Muscle of arm (tissue), 1 donor: ENCODE measurements at regions not wholly inside any gene's neighbourhood (a gene's known extent, or its start where the extent isn't known, plus 50 kb on each side); places are given as distances from the start of the nearest gene placed in this dataset.
"Not testable (repeated sequence)": the region's sequence is repeated elsewhere in the genome, so short reads cannot be mapped to it uniquely, and the experiment has no call there.

Experiments used
- DNase-seq: peaks from one replicate; pipeline ENCODE4 v3.0.0-alpha.2; 2013

GRCh38 chr12:107826276-107826675 is 51.8 kb downstream of the ASCL4 start:
- no peak for DNase-seq

- DNase-seq, result no peak
Observed at GRCh38 chr12:107829271-107829670, 54.8 kb downstream of the ASCL4 start.

GRCh38 chr12:107832441-107832840 is 57.9 kb downstream of the ASCL4 start:
- DNase-seq, result no peak

GRCh38 chr12:107840186-107840585 is 65.7 kb downstream of the ASCL4 start:
- DNase-seq, result no peak

GRCh38 chr12:107843351-107844311 is 69.1 kb downstream of the ASCL4 start:
- no peak for DNase-seq

- DNase-seq, result no peak
Observed at GRCh38 chr12:107844312-107844921, 69.9 kb downstream of the ASCL4 start.

GRCh38 chr12:107845226-107845979 is 70.9 kb downstream of the ASCL4 start:
- no peak for DNase-seq

GRCh38 chr12:107845980-107846659 is 71.6 kb downstream of the ASCL4 start:
- DNase-seq, result no peak

- DNase-seq, result no peak
Observed at GRCh38 chr12:107847430-107847829, 72.9 kb downstream of the ASCL4 start.

GRCh38 chr12:107847830-107848229 is 73.3 kb downstream of the ASCL4 start:
- DNase-seq, result no peak

GRCh38 chr12:107853479-107853878 is 79.0 kb downstream of the ASCL4 start:
- DNase-seq, result no peak

- DNase-seq, result no peak
Observed at GRCh38 chr12:107855471-107855870, 81.0 kb downstream of the ASCL4 start.

- DNase-seq, result no peak
Observed at GRCh38 chr12:107856096-107856495, 81.6 kb downstream of the ASCL4 start.

- no peak for DNase-seq
Observed at GRCh38 chr12:107857191-107857590, 82.7 kb downstream of the ASCL4 start.

- no peak for DNase-seq
Observed at GRCh38 chr12:107859367-107859766, 84.9 kb downstream of the ASCL4 start.

GRCh38 chr12:107864235-107864634 is 89.7 kb downstream of the ASCL4 start:
- DNase-seq, result no peak

GRCh38 chr12:107864727-107865126 is 90.2 kb downstream of the ASCL4 start:
- DNase-seq, result not testable (repeated sequence)

- DNase-seq, result no peak
Observed at GRCh38 chr12:107873223-107873622, 98.7 kb downstream of the ASCL4 start.

GRCh38 chr12:107875786-107876185 is 101.3 kb downstream of the ASCL4 start:
- no peak for DNase-seq

- DNase-seq, result peak; percentile 46
Observed at GRCh38 chr12:107884769-107885694, 110.5 kb downstream of the ASCL4 start.

GRCh38 chr12:107888789-107889188 is 114.3 kb downstream of the ASCL4 start:
- no peak for DNase-seq
